ENCODE measurements at regions not wholly inside any gene's neighbourhood (a gene's known extent, or its start where the extent isn't known, plus 50 kb on each side); places are given as distances from the start of the nearest gene placed in this dataset.

GRCh38 chr3:137111497-137111896, 153.7 kb downstream of the IL20RB start:
- no peaks in the 10 kb centered on the region for H3K36me3 ChIP-seq (ENCODE audit: insufficient read depth, low read length)
- no peaks in the 10 kb centered on the region for H3K9me2 ChIP-seq (ENCODE audit: low read depth, low read length)
- H2AFZ ChIP-seq (ENCODE audit: low read length): no peak overlapping the region
- no peaks in the 10 kb centered on the region for H3K27me3 ChIP-seq (ENCODE audit: insufficient read depth, low read length)
- H3K4me2 ChIP-seq (ENCODE audit: low read length): no peak overlapping the region
- no peak overlapping the region for H3K4me3 ChIP-seq (ENCODE audit: low read depth, low read length, poor library complexity, severe bottlenecking)
- TF ChIP-seq EZH2 (IDR thresholded peaks at IDR 0.05; ENCODE audit: borderline replicate concordance, low read length): no peak
- no peak for TF ChIP-seq CTCF (IDR thresholded peaks at IDR 0.05; ENCODE audit: low read length)
- no peaks in the 10 kb centered on the region for H3K9me3 ChIP-seq (ENCODE audit: low read length)
- H4K20me1 ChIP-seq (ENCODE audit: insufficient read depth, low read length): no peaks in the 10 kb centered on the region
- H3K9ac ChIP-seq (ENCODE audit: low read length): no peak overlapping the region
- no peak overlapping the region for H3K27ac ChIP-seq (ENCODE audit: low read depth, low read length, poor library complexity, severe bottlenecking)
- no peaks in the 10 kb centered on the region for H3K79me2 ChIP-seq (ENCODE audit: insufficient read depth, low read length)
- no peaks in the 10 kb centered on the region for H3K4me1 ChIP-seq (ENCODE audit: insufficient read depth, low read length, severe bottlenecking)
- no peaks in the 10 kb centered on the region for H3F3A ChIP-seq (ENCODE audit: insufficient read depth, low read length)

DNA sequence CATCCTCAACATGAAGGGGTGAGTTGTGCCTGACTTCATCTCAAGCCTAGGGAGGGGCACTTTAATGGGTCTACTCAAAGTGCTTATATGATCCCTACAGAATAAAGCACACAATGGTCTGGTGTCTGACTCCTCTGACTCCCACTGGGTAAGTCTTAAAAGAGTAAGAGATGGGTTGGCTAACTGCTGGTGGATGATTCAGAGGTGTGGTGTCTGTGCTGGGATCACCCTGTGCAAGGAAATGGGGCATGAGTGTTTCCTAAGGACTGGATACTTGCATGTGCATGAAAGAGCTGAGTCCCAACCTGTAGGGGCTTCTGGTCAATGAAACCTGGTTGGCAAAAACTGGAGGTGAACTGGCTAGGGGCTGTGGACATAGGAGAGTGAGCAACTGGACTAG, 158.8 kb downstream of the IL20RB start:
- TF ChIP-seq EZH2 (IDR thresholded peaks at IDR 0.05; ENCODE audit: borderline replicate concordance, low read length): no peak
- TF ChIP-seq CTCF (IDR thresholded peaks at IDR 0.05; ENCODE audit: low read length): no peak
- no peaks in the 10 kb centered on the region for H3K9me3 ChIP-seq (ENCODE audit: low read length)
- no peaks in the 10 kb centered on the region for H3K9me2 ChIP-seq (ENCODE audit: low read depth, low read length)
- no peaks in the 10 kb centered on the region for H3K4me1 ChIP-seq (ENCODE audit: insufficient read depth, low read length, severe bottlenecking)
- no peak overlapping the region for H3K27ac ChIP-seq (ENCODE audit: low read depth, low read length, poor library complexity, severe bottlenecking)
- no peak overlapping the region for H3K9ac ChIP-seq (ENCODE audit: low read length)
- H4K20me1 ChIP-seq (ENCODE audit: insufficient read depth, low read length): no peaks in the 10 kb centered on the region
- no peaks in the 10 kb centered on the region for H3F3A ChIP-seq (ENCODE audit: insufficient read depth, low read length)
- H3K4me2 ChIP-seq (ENCODE audit: low read length): no peak overlapping the region
- H2AFZ ChIP-seq (ENCODE audit: low read length): no peak overlapping the region
- no peaks in the 10 kb centered on the region for H3K36me3 ChIP-seq (ENCODE audit: insufficient read depth, low read length)
- H3K79me2 ChIP-seq (ENCODE audit: insufficient read depth, low read length): no peaks in the 10 kb centered on the region
- no peaks in the 10 kb centered on the region for H3K27me3 ChIP-seq (ENCODE audit: insufficient read depth, low read length)
- no peak overlapping the region for H3K4me3 ChIP-seq (ENCODE audit: low read depth, low read length, poor library complexity, severe bottlenecking)

- Histone ChIP-seq H3K27ac (ENCODE audit: low read depth, low read length, poor library complexity, severe bottlenecking) (no peak overlapping the region), H3K36me3 (ENCODE audit: insufficient read depth, low read length) (no peaks in the 10 kb centered on the region), H4K20me1 (ENCODE audit: insufficient read depth, low read length) (no peaks in the 10 kb centered on the region), H3K9me3 (ENCODE audit: low read length) (no peaks in the 10 kb centered on the region), H3K9me2 (ENCODE audit: low read depth, low read length) (no peaks in the 10 kb centered on the region), H3F3A (ENCODE audit: insufficient read depth, low read length) (no peaks in the 10 kb centered on the region), H3K4me1 (ENCODE audit: insufficient read depth, low read length, severe bottlenecking) (no peaks in the 10 kb centered on the region), H3K4me3 (ENCODE audit: low read depth, low read length, poor library complexity, severe bottlenecking) (no peak overlapping the region), H3K79me2 (ENCODE audit: insufficient read depth, low read length) (no peaks in the 10 kb centered on the region), H3K27me3 (ENCODE audit: insufficient read depth, low read length) (no peaks in the 10 kb centered on the region), H3K9ac (ENCODE audit: low read length) (no peak overlapping the region), H2AFZ (ENCODE audit: low read length) (no peak overlapping the region), H3K4me2 (ENCODE audit: low read length) (no peak overlapping the region)
- TF ChIP-seq EZH2 (IDR thresholded peaks at IDR 0.05; ENCODE audit: borderline replicate concordance, low read length): no peak
- peak; percentile 92 for TF ChIP-seq CTCF (IDR thresholded peaks at IDR 0.05; ENCODE audit: low read length)
These were observed 164.0 kb downstream of the IL20RB start for GRCh38 chr3:137121704-137122314.

Data from OCI-LY1 (cell line).